ENCODE measurements at regions not wholly inside any gene's neighbourhood (a gene's known extent, or its start where the extent isn't known, plus 50 kb on each side); places are given as distances from the start of the nearest gene placed in this dataset.

GRCh38 chr11:70788248-70789022, 390.1 kb downstream of the CTTN start:
- H4K20me1 ChIP-seq (ENCODE audit: insufficient read depth, low read length), result no peaks in the 10 kb centered on the region
- no peaks in the 10 kb centered on the region for H3K79me2 ChIP-seq (ENCODE audit: insufficient read depth, low read length)
- H3K4me3 ChIP-seq (ENCODE audit: insufficient read depth, low read depth, low read length), result peak overlapping the region; percentile 24
- H3K4me2 ChIP-seq (ENCODE audit: low read length), result peak overlapping the region; percentile 68
- H3K9ac ChIP-seq (ENCODE audit: low read length), result peak overlapping the region; percentile 54
- Mint-ChIP-seq H3K4me1 (ENCODE audit: low read depth, unreplicated experiment) (peaks cover 4% of the 10 kb centered on the region), H3K27me3 (ENCODE audit: low read depth, unreplicated experiment) (no peaks in the 10 kb centered on the region), H3K4me3 (ENCODE audit: unreplicated experiment) (no peak overlapping the region), H3K27ac (ENCODE audit: unreplicated experiment) (peak overlapping the region; percentile 47), H3K9me3 (ENCODE audit: unreplicated experiment) (peaks cover 7% of the 10 kb centered on the region), H3K36me3 (ENCODE audit: low read depth, unreplicated experiment) (peaks cover 8% of the 10 kb centered on the region)
- peaks cover 7% of the 10 kb centered on the region for H3K9me3 ChIP-seq (ENCODE audit: insufficient read depth, low read depth, low read length)
- no peaks in the 10 kb centered on the region for H3K27me3 ChIP-seq (ENCODE audit: insufficient read depth, low read length)
- peak overlapping the region; percentile 68 for H2AFZ ChIP-seq (ENCODE audit: low read depth, low read length)
- peak overlapping the region; percentile 83 for H3K27ac ChIP-seq (ENCODE audit: low read depth, low read length)
- DNase-seq (ENCODE audit: low read depth) (peak; percentile 88), FAIRE-seq (peak; percentile 85)
- peaks cover 17% of the 10 kb centered on the region for H3K4me1 ChIP-seq (ENCODE audit: insufficient read depth, low read length)
- no peaks in the 10 kb centered on the region for H3K36me3 ChIP-seq (ENCODE audit: insufficient read depth, low read length)
- no peak for TF ChIP-seq EZH2 (IDR thresholded peaks at IDR 0.05; ENCODE audit: insufficient read depth, low read length)
- TF ChIP-seq CTCF (IDR thresholded peaks at IDR 0.05; ENCODE audit: insufficient read depth, low read depth, low read length), result no peak

GRCh38 chr11:70790671-70791300, 392.5 kb downstream of the CTTN start:
- TF ChIP-seq CTCF (IDR thresholded peaks at IDR 0.05; ENCODE audit: insufficient read depth, low read depth, low read length) (peak; percentile 10), EZH2 (IDR thresholded peaks at IDR 0.05; ENCODE audit: insufficient read depth, low read length) (no peak)
- Mint-ChIP-seq H3K9me3 (ENCODE audit: unreplicated experiment) (peaks cover 16% of the 10 kb centered on the region), H3K4me1 (ENCODE audit: low read depth, unreplicated experiment) (peaks cover 4% of the 10 kb centered on the region), H3K4me3 (ENCODE audit: unreplicated experiment) (no peak overlapping the region), H3K27ac (ENCODE audit: unreplicated experiment) (no peak overlapping the region), H3K36me3 (ENCODE audit: low read depth, unreplicated experiment) (peaks cover 11% of the 10 kb centered on the region), H3K27me3 (ENCODE audit: low read depth, unreplicated experiment) (peaks cover 2% of the 10 kb centered on the region)
- Histone ChIP-seq H3K79me2 (ENCODE audit: insufficient read depth, low read length) (no peaks in the 10 kb centered on the region), H3K9ac (ENCODE audit: low read length) (no peak overlapping the region), H3K9me3 (ENCODE audit: insufficient read depth, low read depth, low read length) (peaks cover 10% of the 10 kb centered on the region), H3K36me3 (ENCODE audit: insufficient read depth, low read length) (no peaks in the 10 kb centered on the region), H3K4me1 (ENCODE audit: insufficient read depth, low read length) (peaks cover 17% of the 10 kb centered on the region), H3K4me2 (ENCODE audit: low read length) (no peak overlapping the region), H3K27me3 (ENCODE audit: insufficient read depth, low read length) (no peaks in the 10 kb centered on the region), H3K4me3 (ENCODE audit: insufficient read depth, low read depth, low read length) (no peak overlapping the region), H3K27ac (ENCODE audit: low read depth, low read length) (no peak overlapping the region), H4K20me1 (ENCODE audit: insufficient read depth, low read length) (no peaks in the 10 kb centered on the region), H2AFZ (ENCODE audit: low read depth, low read length) (no peak overlapping the region)
- no peak for FAIRE-seq
- no peak for DNase-seq (ENCODE audit: low read depth)
